ENCODE measurements at regions not wholly inside any gene's neighbourhood (a gene's known extent, or its start where the extent isn't known, plus 50 kb on each side); places are given as distances from the start of the nearest gene placed in this dataset.

DNA sequence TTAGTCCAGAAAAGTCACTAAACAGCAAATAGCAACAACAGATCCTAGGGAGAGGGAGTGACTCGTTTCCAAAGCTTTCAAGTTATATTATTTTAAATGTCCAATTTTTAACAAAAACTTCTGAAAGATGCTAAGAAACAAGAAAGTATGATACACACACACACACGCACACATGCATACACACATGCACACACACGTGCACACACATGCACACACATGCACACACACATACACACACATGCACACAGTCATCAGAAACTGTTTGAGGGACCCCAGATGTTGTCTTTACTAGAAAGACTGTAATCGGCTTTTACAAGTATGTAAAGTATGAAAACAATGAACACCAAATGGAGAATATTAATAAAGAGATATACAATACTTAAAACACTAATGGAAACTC is 825.4 kb downstream of the UQCRFS1 start:
- dilution Hi-C loops (cut with MboI; ENCODE audit: extremely low pct_ligation_motif_present, low sequenced_read_pairs), result no loop called here
- no peaks in the 10 kb centered on the region for H3K27me3 ChIP-seq (ENCODE audit: control insufficient read depth in 2 of 2, insufficient read depth in 2 of 2, low read length in 2 of 2)
- no peaks in the 10 kb centered on the region for H3K4me1 ChIP-seq (ENCODE audit: control insufficient read depth, extremely low read depth, insufficient read depth, low read length)
- H3K9ac ChIP-seq (replicated peaks; ENCODE audit: extremely low read depth, insufficient read depth, low read length), result no peak overlapping the region
- DNase-seq (ENCODE audit: low read depth, low spot score) (no peak), FAIRE-seq (no peak)
- no TSS peak for BruUV-seq (replicated peaks)
- POLR2A ChIA-PET, result no interaction called here
- no peak overlapping the region for H3K4me3 ChIP-seq (replicated peaks in 1 of 3; ENCODE audit: insufficient read depth in 1 of 3, low read depth in 1 of 3, low read length in 3 of 3)
- no peak overlapping the region for H3K4me2 ChIP-seq (ENCODE audit: insufficient read depth, low read length)
- TF ChIP-seq EZH2 (IDR thresholded peaks at IDR 0.05; ENCODE audit: borderline replicate concordance, low read depth, low read length, severe bottlenecking), result no peak
- H3K9me3 ChIP-seq (replicated peaks; ENCODE audit: control insufficient read depth, insufficient read depth, low read length), result no peaks in the 10 kb centered on the region
- H3K79me2 ChIP-seq (ENCODE audit: control insufficient read depth, insufficient read depth, low read length), result no peaks in the 10 kb centered on the region
- no peak overlapping the region for H2AFZ ChIP-seq (ENCODE audit: low read depth, low read length)
- H4K20me1 ChIP-seq (replicated peaks; ENCODE audit: control insufficient read depth, extremely low read depth, insufficient read depth, low read length), result no peaks in the 10 kb centered on the region
- H3K9me1 ChIP-seq (replicated peaks; ENCODE audit: control insufficient read depth, extremely low read depth, insufficient read depth, low read length), result no peaks in the 10 kb centered on the region
- intact Hi-C loops (cut with micrococcal nuclease), result no loop called here
- H3K36me3 ChIP-seq (ENCODE audit: control insufficient read depth in 2 of 2, extremely low read depth in 1 of 2, insufficient read depth in 2 of 2, low read length in 2 of 2), result no peaks in the 10 kb centered on the region
- H3K27ac ChIP-seq (ENCODE audit: insufficient read depth, low read depth, low read length), result no peak overlapping the region
- CTCF ChIA-PET, result no interaction called here

DNA sequence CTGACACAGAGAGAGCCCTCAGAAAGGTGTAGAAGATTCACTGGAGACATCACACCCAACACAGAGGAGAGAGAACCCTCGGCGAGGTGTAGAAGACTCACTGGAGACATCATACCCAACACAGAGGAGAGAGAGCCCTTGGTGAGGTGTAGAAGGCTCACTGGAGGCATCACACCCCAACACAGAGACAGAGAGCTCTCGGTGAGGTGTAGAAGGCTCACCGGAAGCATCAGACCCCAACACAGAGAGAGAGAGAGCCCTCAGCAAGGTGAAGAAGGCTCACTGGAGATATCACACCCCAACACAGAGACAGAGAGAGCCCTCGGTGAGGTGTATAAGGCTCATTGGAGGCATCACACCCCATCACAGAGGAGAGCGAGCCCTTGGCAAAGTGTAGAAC is 826.5 kb downstream of the UQCRFS1 start:
- Histone ChIP-seq H3K79me2 (ENCODE audit: control insufficient read depth, insufficient read depth, low read length) (no peaks in the 10 kb centered on the region), H3K9ac (replicated peaks; ENCODE audit: extremely low read depth, insufficient read depth, low read length) (no peak overlapping the region), H3K27ac (ENCODE audit: insufficient read depth, low read depth, low read length) (no peak overlapping the region), H3K9me3 (replicated peaks; ENCODE audit: control insufficient read depth, insufficient read depth, low read length) (no peaks in the 10 kb centered on the region), H3K9me1 (replicated peaks; ENCODE audit: control insufficient read depth, extremely low read depth, insufficient read depth, low read length) (no peaks in the 10 kb centered on the region), H3K36me3 (ENCODE audit: control insufficient read depth in 2 of 2, extremely low read depth in 1 of 2, insufficient read depth in 2 of 2, low read length in 2 of 2) (no peaks in the 10 kb centered on the region), H3K27me3 (ENCODE audit: control insufficient read depth in 2 of 2, insufficient read depth in 2 of 2, low read length in 2 of 2) (no peaks in the 10 kb centered on the region), H3K4me3 (replicated peaks in 1 of 3; ENCODE audit: insufficient read depth in 1 of 3, low read depth in 1 of 3, low read length in 3 of 3) (no peak overlapping the region), H2AFZ (ENCODE audit: low read depth, low read length) (no peak overlapping the region), H3K4me2 (ENCODE audit: insufficient read depth, low read length) (no peak overlapping the region), H4K20me1 (replicated peaks; ENCODE audit: control insufficient read depth, extremely low read depth, insufficient read depth, low read length) (no peaks in the 10 kb centered on the region), H3K4me1 (ENCODE audit: control insufficient read depth, extremely low read depth, insufficient read depth, low read length) (no peaks in the 10 kb centered on the region)
- FAIRE-seq (no peak), DNase-seq (ENCODE audit: low read depth, low spot score) (no peak)
- CTCF ChIA-PET, result no interaction called here
- POLR2A ChIA-PET, result no interaction called here
- intact Hi-C loops (cut with micrococcal nuclease), result no loop called here
- dilution Hi-C loops (cut with MboI; ENCODE audit: extremely low pct_ligation_motif_present, low sequenced_read_pairs), result no loop called here
- TF ChIP-seq, protein P1, sequence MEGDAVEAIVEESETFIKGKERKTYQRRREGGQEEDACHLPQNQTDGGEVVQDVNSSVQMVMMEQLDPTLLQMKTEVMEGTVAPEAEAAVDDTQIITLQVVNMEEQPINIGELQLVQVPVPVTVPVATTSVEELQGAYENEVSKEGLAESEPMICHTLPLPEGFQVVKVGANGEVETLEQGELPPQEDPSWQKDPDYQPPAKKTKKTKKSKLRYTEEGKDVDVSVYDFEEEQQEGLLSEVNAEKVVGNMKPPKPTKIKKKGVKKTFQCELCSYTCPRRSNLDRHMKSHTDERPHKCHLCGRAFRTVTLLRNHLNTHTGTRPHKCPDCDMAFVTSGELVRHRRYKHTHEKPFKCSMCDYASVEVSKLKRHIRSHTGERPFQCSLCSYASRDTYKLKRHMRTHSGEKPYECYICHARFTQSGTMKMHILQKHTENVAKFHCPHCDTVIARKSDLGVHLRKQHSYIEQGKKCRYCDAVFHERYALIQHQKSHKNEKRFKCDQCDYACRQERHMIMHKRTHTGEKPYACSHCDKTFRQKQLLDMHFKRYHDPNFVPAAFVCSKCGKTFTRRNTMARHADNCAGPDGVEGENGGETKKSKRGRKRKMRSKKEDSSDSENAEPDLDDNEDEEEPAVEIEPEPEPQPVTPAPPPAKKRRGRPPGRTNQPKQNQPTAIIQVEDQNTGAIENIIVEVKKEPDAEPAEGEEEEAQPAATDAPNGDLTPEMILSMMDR (IDR thresholded peaks at IDR 0.05; ENCODE audit: extremely low read depth in 1 of 2, insufficient read depth in 1 of 2, low read depth in 1 of 2, low read length in 2 of 2), result no peak
- no peak for TF ChIP-seq FOS (IDR thresholded peaks at IDR 0.05; ENCODE audit: borderline replicate concordance, insufficient read depth, low read length)
- TF ChIP-seq, protein P2, sequence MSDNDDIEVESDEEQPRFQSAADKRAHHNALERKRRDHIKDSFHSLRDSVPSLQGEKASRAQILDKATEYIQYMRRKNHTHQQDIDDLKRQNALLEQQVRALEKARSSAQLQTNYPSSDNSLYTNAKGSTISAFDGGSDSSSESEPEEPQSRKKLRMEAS (IDR thresholded peaks at IDR 0.05; ENCODE audit: insufficient read depth, insufficient read length), result no peak
- no peak for TF ChIP-seq EZH2 (IDR thresholded peaks at IDR 0.05; ENCODE audit: borderline replicate concordance, low read depth, low read length, severe bottlenecking)
- no peak for TF ChIP-seq MYC (IDR thresholded peaks at IDR 0.05; ENCODE audit: low read depth, low read length)
- TF ChIP-seq POLR2A (IDR thresholded peaks at IDR 0.05; ENCODE audit: low read depth, low read length), result no peak
- no peak for TF ChIP-seq POLR2AphosphoS5 (IDR thresholded peaks at IDR 0.05; ENCODE audit: insufficient read depth, low read depth, low read length)
- no peak for TF ChIP-seq GATA2 (IDR thresholded peaks at IDR 0.05; ENCODE audit: insufficient read depth, insufficient read length, low read depth, low read length)
- no peak for TF ChIP-seq JUN (IDR thresholded peaks at IDR 0.05; ENCODE audit: borderline replicate concordance, insufficient read depth, insufficient read length, low read depth)
- BruUV-seq (replicated peaks), result no TSS peak

Data from endothelial cell of umbilical vein (primary cell).